Peyer's patch (tissue), 4 donors: ENCODE measurements at regions not wholly inside any gene's neighbourhood (a gene's known extent, or its start where the extent isn't known, plus 50 kb on each side); places are given as distances from the start of the nearest gene placed in this dataset.

Source experiments
- POLR2A ChIP-seq, 2 donors: fragments of 450-650 bp; IDR thresholded peaks; one replicate each; pipeline ENCODE4 v1.5.1; 2017; ENCODE audit warnings: antibody characterized with exemption in 2 of 2, mild to moderate bottlenecking in 2 of 2, moderate library complexity in 2 of 2
- TF ChIP-seq, protein P1 (sequence below), 6 experiments: fragments of 450-650 bp in 4 of 6; fragments of 200-600 bp in 2 of 6; sonication (generic) in 1 of 6; IDR thresholded peaks; one replicate each; pipeline ENCODE4 v1.5.1; 2017 to 2019; ENCODE audit warnings: antibody characterized with exemption in 6 of 6, mild to moderate bottlenecking in 3 of 6, moderate library complexity in 1 of 6

DNA sequence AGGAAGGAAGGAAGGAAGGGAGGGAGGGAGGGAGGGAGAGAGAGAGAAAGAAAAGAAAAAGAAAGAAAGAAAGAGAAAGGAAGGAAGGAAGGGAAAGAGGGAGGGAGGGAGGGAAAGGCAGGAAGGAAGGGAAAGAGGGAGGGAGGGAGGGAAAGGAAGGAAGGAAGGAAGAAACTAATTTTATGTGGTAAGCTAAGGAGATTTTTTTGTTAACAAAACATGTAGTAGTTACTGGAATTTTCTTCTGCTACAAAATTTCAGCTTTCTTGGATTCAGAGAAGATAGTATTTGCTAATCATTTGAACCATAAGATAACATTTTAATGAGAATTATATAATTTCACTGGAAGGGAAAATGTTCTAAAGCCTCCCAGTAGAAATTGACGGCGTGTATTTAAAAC, 437.8 kb upstream of the DCN start:
- TF ChIP-seq, protein P1, sequence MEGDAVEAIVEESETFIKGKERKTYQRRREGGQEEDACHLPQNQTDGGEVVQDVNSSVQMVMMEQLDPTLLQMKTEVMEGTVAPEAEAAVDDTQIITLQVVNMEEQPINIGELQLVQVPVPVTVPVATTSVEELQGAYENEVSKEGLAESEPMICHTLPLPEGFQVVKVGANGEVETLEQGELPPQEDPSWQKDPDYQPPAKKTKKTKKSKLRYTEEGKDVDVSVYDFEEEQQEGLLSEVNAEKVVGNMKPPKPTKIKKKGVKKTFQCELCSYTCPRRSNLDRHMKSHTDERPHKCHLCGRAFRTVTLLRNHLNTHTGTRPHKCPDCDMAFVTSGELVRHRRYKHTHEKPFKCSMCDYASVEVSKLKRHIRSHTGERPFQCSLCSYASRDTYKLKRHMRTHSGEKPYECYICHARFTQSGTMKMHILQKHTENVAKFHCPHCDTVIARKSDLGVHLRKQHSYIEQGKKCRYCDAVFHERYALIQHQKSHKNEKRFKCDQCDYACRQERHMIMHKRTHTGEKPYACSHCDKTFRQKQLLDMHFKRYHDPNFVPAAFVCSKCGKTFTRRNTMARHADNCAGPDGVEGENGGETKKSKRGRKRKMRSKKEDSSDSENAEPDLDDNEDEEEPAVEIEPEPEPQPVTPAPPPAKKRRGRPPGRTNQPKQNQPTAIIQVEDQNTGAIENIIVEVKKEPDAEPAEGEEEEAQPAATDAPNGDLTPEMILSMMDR (IDR thresholded peaks at IDR 0.05): no peak
- TF ChIP-seq POLR2A (IDR thresholded peaks at IDR 0.05): no peak
